CD4-positive, alpha-beta memory T cell (primary cell): ENCODE measurements at regions not wholly inside any gene's neighbourhood (a gene's known extent, or its start where the extent isn't known, plus 50 kb on each side); places are given as distances from the start of the nearest gene placed in this dataset.
A peak's percentile ranks its signal among the peaks of the same experiment; 100 is the strongest.

ENCODE experiments used
- CTCF ChIA-PET: fragments of 350-600 bp; sonication (Branson Sonifier 250); formaldehyde crosslinking; loops from one replicate; lab custom pipeline; 2021; ENCODE audit warnings: inconsistent platforms; ENCODE audit not compliant: partially characterized antibody; lab: Charles Lee
- POLR2A ChIA-PET: fragments of 350-600 bp; sonication (Branson Sonifier 250); formaldehyde crosslinking; loops from one replicate; lab custom pipeline; 2021; ENCODE audit not compliant: partially characterized antibody; lab: Charles Lee
- DNase-seq, 5 donors: peaks; one replicate each; pipeline versions ENCODE4 v3.0.0 to v3.0.0-alpha.2; 2020 to 2022; ENCODE audit warnings: mixed read lengths in 1 of 5
- H3K27ac ChIP-seq: one replicate; pipeline ENCODE4 v1.7.0; 2013; ENCODE audit warnings: low read depth, low read length
- H3K27me3 ChIP-seq: 2 replicates; pipeline ENCODE4 v1.7.0; 2013; ENCODE audit warnings: mild to moderate bottlenecking, low read length, moderate library complexity; ENCODE audit not compliant: insufficient read depth
- H3K36me3 ChIP-seq: 2 replicates; pipeline ENCODE4 v1.7.0; 2013; ENCODE audit warnings: mild to moderate bottlenecking, low read length, moderate library complexity; ENCODE audit not compliant: insufficient read depth
- H3K4me1 ChIP-seq: 2 replicates; pipeline ENCODE4 v1.7.0; 2013; ENCODE audit warnings: mild to moderate bottlenecking, low read length, moderate library complexity; ENCODE audit not compliant: insufficient read depth
- H3K4me3 ChIP-seq, 2 donors: one replicate each; pipeline ENCODE4 v1.7.0; 2013; ENCODE audit warnings: low read length in 2 of 2, mild to moderate bottlenecking in 1 of 2
- H3K9me3 ChIP-seq, 2 donors: one replicate each; pipeline ENCODE4 v1.7.0; 2013; ENCODE audit warnings: low read length in 2 of 2, control low read depth in 1 of 2; ENCODE audit not compliant: control insufficient read depth in 1 of 2
- H3K27ac Mint-ChIP-seq, 7 donors: one replicate each; pipeline ENCODE4 v1.8.0; 2020 to 2021; ENCODE audit warnings: mixed read lengths in 7 of 7, mild to moderate bottlenecking in 6 of 7, inconsistent platforms in 3 of 7, moderate library complexity in 3 of 7
- H3K27me3 Mint-ChIP-seq, 2 donors: one replicate each; pipeline ENCODE4 v1.8.0; 2020 to 2021; ENCODE audit warnings: mixed read lengths in 2 of 2
- H3K36me3 Mint-ChIP-seq, 2 donors: one replicate each; pipeline ENCODE4 v1.8.0; 2020 to 2021; ENCODE audit warnings: mixed read lengths in 2 of 2, inconsistent platforms in 1 of 2, mild to moderate bottlenecking in 1 of 2
- H3K4me1 Mint-ChIP-seq, 4 donors: one replicate each; pipeline ENCODE4 v1.8.0; 2020 to 2021; ENCODE audit warnings: mixed read lengths in 4 of 4, mild to moderate bottlenecking in 1 of 4
- H3K4me3 Mint-ChIP-seq, 8 donors: one replicate each; pipeline ENCODE4 v1.8.0; 2020 to 2021; ENCODE audit warnings: mixed read lengths in 8 of 8, mild to moderate bottlenecking in 7 of 8, moderate library complexity in 6 of 8, inconsistent platforms in 3 of 8
- H3K9me3 Mint-ChIP-seq, 8 donors: one replicate each; pipeline ENCODE4 v1.8.0; 2020 to 2021; ENCODE audit warnings: mixed read lengths in 8 of 8, mild to moderate bottlenecking in 5 of 8, inconsistent platforms in 3 of 8, moderate library complexity in 1 of 8
- intact Hi-C: fragments of 100-400 bp; cut with micrococcal nuclease; formaldehyde crosslinking; loops from one replicate; pipeline ENCODE4 v1.15.1; 2023

- Mint-ChIP-seq H3K4me3 (no peak overlapping the region), H3K36me3 (no peaks in the 10 kb centered on the region), H3K27ac (no peak overlapping the region), H3K9me3 (no peaks in the 10 kb centered on the region), H3K27me3 (peaks cover 0 to 1% of the 10 kb centered on the region in 2 donors), H3K4me1 (peaks cover 0 to 5% (median 0%) of the 10 kb centered on the region in 4 donors)
- POLR2A ChIA-PET: no interaction called here
- intact Hi-C loops: no loop called here
- Histone ChIP-seq H3K36me3 (no peaks in the 10 kb centered on the region), H3K27me3 (no peaks in the 10 kb centered on the region), H3K27ac (no peak overlapping the region), H3K4me1 (no peaks in the 10 kb centered on the region), H3K9me3 (no peaks in the 10 kb centered on the region), H3K4me3 (no peak overlapping the region)
- no peak for DNase-seq
- CTCF ChIA-PET: interaction anchor here (1.5 kb wide), 1 partner anchor 10 kb away, joined by 3 read pairs; no protein-coding TSS in a partner anchor
Observed at GRCh38 chr4:114109776-114110175, 130.3 kb upstream of the ARSJ start.

DNA sequence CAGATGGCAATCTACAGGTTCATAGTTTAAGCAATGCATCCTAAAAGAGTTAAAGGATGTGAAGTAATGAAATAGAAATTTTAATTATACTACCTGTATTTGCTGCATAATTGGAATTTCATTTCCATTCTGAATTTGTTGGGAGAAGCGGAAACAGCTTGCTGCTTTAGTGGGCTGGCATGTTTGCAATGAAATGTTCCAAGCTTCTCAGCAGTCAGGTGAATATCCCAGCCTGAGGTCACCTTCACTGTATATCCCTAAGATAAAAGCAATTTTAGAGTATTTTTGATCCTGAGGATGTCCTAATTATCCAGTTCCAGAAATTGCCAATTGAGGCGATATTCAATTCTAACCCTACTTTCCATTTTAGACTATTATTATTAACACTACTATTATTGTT lies 136.1 kb upstream of the ARSJ start:
- no peaks in the 10 kb centered on the region for H3K9me3 Mint-ChIP-seq
- no peaks in the 10 kb centered on the region for H3K27me3 Mint-ChIP-seq
- Histone ChIP-seq H3K4me1 (no peaks in the 10 kb centered on the region), H3K9me3 (no peaks in the 10 kb centered on the region), H3K36me3 (no peaks in the 10 kb centered on the region), H3K27ac (no peak overlapping the region), H3K4me3 (no peak overlapping the region), H3K27me3 (no peaks in the 10 kb centered on the region)
- no peak overlapping the region for H3K27ac Mint-ChIP-seq
- CTCF ChIA-PET: no interaction called here
- no peak overlapping the region for H3K4me3 Mint-ChIP-seq
- POLR2A ChIA-PET: no interaction called here
- intact Hi-C loops: no loop called here
- H3K36me3 Mint-ChIP-seq: no peaks in the 10 kb centered on the region
- H3K4me1 Mint-ChIP-seq: no peaks in the 10 kb centered on the region
- DNase-seq: no peak

DNA sequence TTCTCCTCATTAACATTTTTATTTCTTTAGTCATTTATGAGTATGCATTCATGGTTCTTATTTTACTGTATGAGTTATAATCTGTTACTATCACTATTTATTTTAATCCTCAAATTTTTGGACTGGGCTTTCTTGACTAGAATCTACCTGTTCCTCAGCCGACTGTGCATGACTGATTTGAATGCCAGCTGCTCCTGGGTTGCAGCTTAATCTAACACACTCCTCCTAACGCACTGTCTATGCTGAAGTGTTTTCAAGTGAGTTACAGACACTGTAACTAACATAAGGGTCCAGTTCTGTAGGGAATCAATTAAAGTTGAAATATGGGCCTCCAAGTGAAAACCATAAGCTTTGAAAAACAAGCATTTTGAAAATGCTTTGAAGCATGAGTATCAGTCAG lies 137.4 kb upstream of the ARSJ start:
- Mint-ChIP-seq H3K4me3 (no peak overlapping the region), H3K36me3 (no peaks in the 10 kb centered on the region), H3K9me3 (no peaks in the 10 kb centered on the region), H3K27me3 (no peaks in the 10 kb centered on the region), H3K27ac (no peak overlapping the region), H3K4me1 (no peaks in the 10 kb centered on the region)
- H3K4me1 ChIP-seq: no peaks in the 10 kb centered on the region
- intact Hi-C loops: no loop called here
- no peak for DNase-seq
- no peaks in the 10 kb centered on the region for H3K27me3 ChIP-seq
- POLR2A ChIA-PET: no interaction called here
- CTCF ChIA-PET: no interaction called here
- no peak overlapping the region for H3K27ac ChIP-seq
- no peak overlapping the region for H3K4me3 ChIP-seq
- H3K9me3 ChIP-seq: no peaks in the 10 kb centered on the region
- no peaks in the 10 kb centered on the region for H3K36me3 ChIP-seq

DNA sequence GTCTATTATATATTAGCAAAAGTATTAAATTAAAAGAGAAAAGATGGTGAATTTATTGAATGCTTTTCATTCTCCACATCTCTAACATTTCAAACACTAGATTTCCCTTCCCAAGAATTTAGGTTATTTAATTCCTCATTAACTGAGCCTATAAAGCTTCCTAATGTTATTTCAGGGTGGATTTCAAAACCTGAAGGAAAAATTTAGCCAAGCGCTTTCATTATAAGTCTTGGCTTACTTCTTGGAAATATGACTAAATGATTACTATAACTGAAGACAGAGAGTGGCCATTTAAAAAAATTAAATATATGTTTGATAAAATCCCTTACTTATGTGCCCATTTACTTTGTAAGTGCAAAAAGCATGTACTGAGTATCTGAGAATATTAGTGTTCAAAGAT lies 141.8 kb upstream of the ARSJ start:
- Mint-ChIP-seq H3K4me1 (no peaks in the 10 kb centered on the region), H3K4me3 (no peak overlapping the region), H3K36me3 (peaks cover 0 to 6% of the 10 kb centered on the region in 2 donors), H3K27me3 (peaks cover 0 to 2% of the 10 kb centered on the region in 2 donors), H3K9me3 (peaks cover 0 to 5% (median 3%) of the 10 kb centered on the region in 8 donors), H3K27ac (no peak overlapping the region)
- no peaks in the 10 kb centered on the region for H3K27me3 ChIP-seq
- intact Hi-C loops: no loop called here
- ChIA-PET CTCF (no interaction called here), POLR2A (no interaction called here)
- no peaks in the 10 kb centered on the region for H3K36me3 ChIP-seq
- no peak overlapping the region for H3K4me3 ChIP-seq
- no peak overlapping the region for H3K27ac ChIP-seq
- H3K9me3 ChIP-seq: no peaks in the 10 kb centered on the region
- no peaks in the 10 kb centered on the region for H3K4me1 ChIP-seq
- no peak for DNase-seq

DNA sequence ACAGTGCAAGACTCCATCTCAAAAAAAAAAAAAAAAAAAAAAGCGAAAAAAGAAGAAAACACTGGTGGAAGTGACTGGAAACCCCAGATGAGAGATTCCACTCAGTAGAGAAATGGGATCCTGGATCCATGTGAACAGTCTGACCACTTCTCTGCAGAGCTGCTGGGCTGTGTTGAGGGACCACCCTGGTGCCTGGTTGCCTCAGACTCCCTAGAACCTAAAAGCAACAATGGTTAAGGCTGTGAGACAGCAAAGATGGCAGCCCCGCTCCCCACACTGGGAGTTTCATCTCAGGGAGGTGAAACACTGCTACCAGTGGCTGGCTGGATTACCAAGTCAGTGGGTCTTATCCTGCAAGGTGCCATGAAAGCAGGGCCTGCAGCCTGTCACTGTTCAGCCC lies 152.8 kb upstream of the ARSJ start:
- Mint-ChIP-seq H3K36me3 (no peaks in the 10 kb centered on the region), H3K27ac (no peak overlapping the region), H3K4me1 (peaks cover 0 to 2% (median under 1%) of the 10 kb centered on the region in 4 donors), H3K4me3 (no peak overlapping the region), H3K9me3 (peaks cover 0 to 5% (median 0%) of the 10 kb centered on the region in 8 donors), H3K27me3 (peaks cover 0 to 3% of the 10 kb centered on the region in 2 donors)
- no peak overlapping the region for H3K27ac ChIP-seq
- no peaks in the 10 kb centered on the region for H3K9me3 ChIP-seq
- H3K4me1 ChIP-seq: no peaks in the 10 kb centered on the region
- POLR2A ChIA-PET: no interaction called here
- no peak for DNase-seq
- H3K27me3 ChIP-seq: no peaks in the 10 kb centered on the region
- intact Hi-C loops: no loop called here
- no peak overlapping the region for H3K4me3 ChIP-seq
- CTCF ChIA-PET: interaction anchor here (0.7 kb wide), 1 partner anchor 729 kb away, joined by 3 read pairs; no protein-coding TSS in a partner anchor
- no peaks in the 10 kb centered on the region for H3K36me3 ChIP-seq

- H3K36me3 ChIP-seq: no peaks in the 10 kb centered on the region
- H3K9me3 ChIP-seq: no peaks in the 10 kb centered on the region
- Mint-ChIP-seq H3K27me3 (peaks cover 0 to 3% of the 10 kb centered on the region in 2 donors), H3K36me3 (no peaks in the 10 kb centered on the region), H3K4me1 (peaks cover 0 to 4% (median 2%) of the 10 kb centered on the region in 4 donors), H3K4me3 (no peak overlapping the region), H3K27ac (no peak overlapping the region), H3K9me3 (peaks cover 0 to 5% (median 0%) of the 10 kb centered on the region in 8 donors)
- no peak for DNase-seq
- H3K27ac ChIP-seq: no peak overlapping the region
- ChIA-PET POLR2A (no interaction called here), CTCF (no interaction called here)
- H3K4me3 ChIP-seq: no peak overlapping the region
- H3K27me3 ChIP-seq: no peaks in the 10 kb centered on the region
- H3K4me1 ChIP-seq: no peaks in the 10 kb centered on the region
- intact Hi-C loops: no loop called here
Observed at GRCh38 chr4:114132830-114133229, 153.4 kb upstream of the ARSJ start.

DNA sequence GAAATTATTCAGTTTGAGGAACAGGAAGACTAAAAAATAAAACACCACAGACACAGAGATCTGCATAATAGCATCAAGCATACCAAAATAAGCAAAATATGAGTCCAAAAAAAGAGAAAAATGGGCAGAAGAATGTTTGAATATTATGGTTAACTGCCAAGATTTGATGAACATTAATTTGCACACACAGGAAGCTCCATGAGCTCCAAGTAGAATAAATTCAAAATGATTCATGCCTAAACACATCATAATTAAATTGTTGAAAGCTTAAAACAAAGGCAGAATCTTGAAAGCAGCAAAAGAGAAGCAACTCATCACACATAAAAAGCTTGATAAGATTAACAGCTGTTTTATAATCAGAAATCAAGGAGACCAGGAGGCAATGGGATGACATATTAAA lies 156.6 kb upstream of the ARSJ start:
- H3K27me3 ChIP-seq: no peaks in the 10 kb centered on the region
- H3K27ac ChIP-seq: no peak overlapping the region
- peaks cover 0 to 4% (median 2%) of the 10 kb centered on the region in 4 donors for H3K4me1 Mint-ChIP-seq
- H3K36me3 Mint-ChIP-seq: no peaks in the 10 kb centered on the region
- H3K27ac Mint-ChIP-seq: peak overlapping the region in 1 of 7 donors; percentile 2
- ChIA-PET CTCF (no interaction called here), POLR2A (no interaction called here)
- peaks cover 0 to 3% (median 0%) of the 10 kb centered on the region in 8 donors for H3K9me3 Mint-ChIP-seq
- peaks cover 0 to 1% of the 10 kb centered on the region in 2 donors for H3K27me3 Mint-ChIP-seq
- no peaks in the 10 kb centered on the region for H3K4me1 ChIP-seq
- DNase-seq: no peak
- no peak overlapping the region for H3K4me3 ChIP-seq
- intact Hi-C loops: no loop called here
- no peaks in the 10 kb centered on the region for H3K36me3 ChIP-seq
- no peaks in the 10 kb centered on the region for H3K9me3 ChIP-seq
- H3K4me3 Mint-ChIP-seq: no peak overlapping the region

- Histone ChIP-seq H3K4me1 (no peaks in the 10 kb centered on the region), H3K27me3 (no peaks in the 10 kb centered on the region), H3K4me3 (no peak overlapping the region), H3K9me3 (no peaks in the 10 kb centered on the region), H3K27ac (no peak overlapping the region), H3K36me3 (no peaks in the 10 kb centered on the region)
- peaks cover 0 to 5% (median 0%) of the 10 kb centered on the region in 8 donors for H3K9me3 Mint-ChIP-seq
- DNase-seq: no peak
- H3K27ac Mint-ChIP-seq: no peak overlapping the region
- intact Hi-C loops: no loop called here
- ChIA-PET POLR2A (no interaction called here), CTCF (no interaction called here)
- no peaks in the 10 kb centered on the region for H3K36me3 Mint-ChIP-seq
- H3K27me3 Mint-ChIP-seq: peaks cover 1 to 7% of the 10 kb centered on the region in 2 donors
- peaks cover 0 to 4% (median under 1%) of the 10 kb centered on the region in 4 donors for H3K4me1 Mint-ChIP-seq
- no peak overlapping the region for H3K4me3 Mint-ChIP-seq
Observed at GRCh38 chr4:114137984-114138383, 158.5 kb upstream of the ARSJ start.
